Fibroblast of mammary gland (primary cell): ENCODE measurements at regions not wholly inside any gene's neighbourhood (a gene's known extent, or its start where the extent isn't known, plus 50 kb on each side); places are given as distances from the start of the nearest gene placed in this dataset.
"Not testable (repeated sequence)": the region's sequence is repeated elsewhere in the genome, so short reads cannot be mapped to it uniquely, and the experiment has no call there.

ENCODE experiments used
- DNase-seq: peaks from one replicate; pipeline ENCODE4 v3.0.0-alpha.2; 2010; ENCODE audit warnings: low read depth
- H3K4me3 ChIP-seq: 2 replicates; pipeline ENCODE4 v1.5.1; 2011; ENCODE audit warnings: low read depth, mild to moderate bottlenecking, low read length, moderate library complexity; ENCODE audit not compliant: control insufficient read depth
- CTCF ChIP-seq: conservative IDR thresholded peaks from 2 replicates; pipeline ENCODE4 v1.5.1; 2011; ENCODE audit warnings: low read depth, low read length, inconsistent platforms; ENCODE audit not compliant: control insufficient read depth, insufficient read depth

GRCh38 chr13:22944378-22944777, 236.4 kb upstream of the SGCG start:
- no peak for TF ChIP-seq CTCF
- DNase-seq, result no peak
- H3K4me3 ChIP-seq, result no peak overlapping the region

GRCh38 chr13:22945321-22946226, 235.2 kb upstream of the SGCG start:
- H3K4me3 ChIP-seq, result no peak overlapping the region
- DNase-seq, result no peak
- no peak for TF ChIP-seq CTCF

- TF ChIP-seq CTCF, result no peak
- no peak overlapping the region for H3K4me3 ChIP-seq
- no peak for DNase-seq
Measured at GRCh38 chr13:22948421-22948820, 232.4 kb upstream of the SGCG start.

- not testable (repeated sequence) for H3K4me3 ChIP-seq, DNase-seq
Measured at GRCh38 chr13:22952018-22952417, 228.8 kb upstream of the SGCG start.

GRCh38 chr13:22955147-22955546, 225.6 kb upstream of the SGCG start:
- not testable (repeated sequence) for DNase-seq

GRCh38 chr13:22956456-22957115, 224.2 kb upstream of the SGCG start:
- not testable (repeated sequence) for H3K4me3 ChIP-seq
- peak; percentile 60 for DNase-seq

More at GRCh38 chr13:22955147-22955546, 225.6 kb upstream of the SGCG start:
- H3K4me3 ChIP-seq, result not testable (repeated sequence)

GRCh38 chr13:22959859-22960258, 220.9 kb upstream of the SGCG start:
- H3K4me3 ChIP-seq, DNase-seq: not testable (repeated sequence)

GRCh38 chr13:22960827-22961226, 220.0 kb upstream of the SGCG start:
- no peak overlapping the region for H3K4me3 ChIP-seq
- DNase-seq, result no peak
- no peak for TF ChIP-seq CTCF

GRCh38 chr13:22961342-22961741, 219.4 kb upstream of the SGCG start:
- not testable (repeated sequence) for DNase-seq

More at GRCh38 chr13:22961342-22961741, 219.4 kb upstream of the SGCG start:
- not testable (repeated sequence) for H3K4me3 ChIP-seq
